ENCODE measurements at regions not wholly inside any gene's neighbourhood (a gene's known extent, or its start where the extent isn't known, plus 50 kb on each side); places are given as distances from the start of the nearest gene placed in this dataset.

- H3K4me3 ChIP-seq (ENCODE audit: low read length) = no peak overlapping the region
- no peaks in the 10 kb centered on the region for H3K9me3 ChIP-seq (replicated peaks; ENCODE audit: insufficient read depth, low read length)
- H3K27ac ChIP-seq (ENCODE audit: low read length) = no peak overlapping the region
- H3K79me2 ChIP-seq (ENCODE audit: low read length) = no peaks in the 10 kb centered on the region
- no peak overlapping the region for H2AFZ ChIP-seq (ENCODE audit: low read length)
- no peak overlapping the region for H3K4me2 ChIP-seq (ENCODE audit: low read depth, low read length)
- H3K36me3 ChIP-seq (replicated peaks; ENCODE audit: insufficient read depth, low read length) = no peaks in the 10 kb centered on the region
- no peak for DNase-seq
- H3F3A ChIP-seq (ENCODE audit: insufficient read depth, low read length) = no peaks in the 10 kb centered on the region
- H3K4me1 ChIP-seq (ENCODE audit: low read length) = no peaks in the 10 kb centered on the region
- no peaks in the 10 kb centered on the region for H3K27me3 ChIP-seq (replicated peaks; ENCODE audit: insufficient read depth, low read length)
- TF ChIP-seq, protein P1, sequence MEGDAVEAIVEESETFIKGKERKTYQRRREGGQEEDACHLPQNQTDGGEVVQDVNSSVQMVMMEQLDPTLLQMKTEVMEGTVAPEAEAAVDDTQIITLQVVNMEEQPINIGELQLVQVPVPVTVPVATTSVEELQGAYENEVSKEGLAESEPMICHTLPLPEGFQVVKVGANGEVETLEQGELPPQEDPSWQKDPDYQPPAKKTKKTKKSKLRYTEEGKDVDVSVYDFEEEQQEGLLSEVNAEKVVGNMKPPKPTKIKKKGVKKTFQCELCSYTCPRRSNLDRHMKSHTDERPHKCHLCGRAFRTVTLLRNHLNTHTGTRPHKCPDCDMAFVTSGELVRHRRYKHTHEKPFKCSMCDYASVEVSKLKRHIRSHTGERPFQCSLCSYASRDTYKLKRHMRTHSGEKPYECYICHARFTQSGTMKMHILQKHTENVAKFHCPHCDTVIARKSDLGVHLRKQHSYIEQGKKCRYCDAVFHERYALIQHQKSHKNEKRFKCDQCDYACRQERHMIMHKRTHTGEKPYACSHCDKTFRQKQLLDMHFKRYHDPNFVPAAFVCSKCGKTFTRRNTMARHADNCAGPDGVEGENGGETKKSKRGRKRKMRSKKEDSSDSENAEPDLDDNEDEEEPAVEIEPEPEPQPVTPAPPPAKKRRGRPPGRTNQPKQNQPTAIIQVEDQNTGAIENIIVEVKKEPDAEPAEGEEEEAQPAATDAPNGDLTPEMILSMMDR (IDR thresholded peaks at IDR 0.05; ENCODE audit: low read length) = no peak
- TF ChIP-seq EZH2 (optimal IDR thresholded peaks at IDR 0.05; ENCODE audit: low read depth, low read length) (no peak), EZH2phosphoT487 (IDR thresholded peaks at IDR 0.05; ENCODE audit: low read length) (no peak)
- no peaks in the 10 kb centered on the region for H4K20me1 ChIP-seq (ENCODE audit: insufficient read depth, low read length)
- no peak overlapping the region for H3K9ac ChIP-seq (ENCODE audit: low read length)
- H3K9me2 ChIP-seq (replicated peaks; ENCODE audit: insufficient read depth, low read length) = no peaks in the 10 kb centered on the region
Measured at GRCh38 chr2:195289081-195289480, 367.9 kb upstream of the SLC39A10 start.

- Histone ChIP-seq H3K4me1 (ENCODE audit: low read length) (no peaks in the 10 kb centered on the region), H3K9me2 (replicated peaks; ENCODE audit: insufficient read depth, low read length) (no peaks in the 10 kb centered on the region), H4K20me1 (ENCODE audit: insufficient read depth, low read length) (no peaks in the 10 kb centered on the region), H3K27me3 (replicated peaks; ENCODE audit: insufficient read depth, low read length) (no peaks in the 10 kb centered on the region), H3K9ac (ENCODE audit: low read length) (no peak overlapping the region), H3K36me3 (replicated peaks; ENCODE audit: insufficient read depth, low read length) (no peaks in the 10 kb centered on the region), H2AFZ (ENCODE audit: low read length) (no peak overlapping the region), H3K4me3 (ENCODE audit: low read length) (no peak overlapping the region), H3F3A (ENCODE audit: insufficient read depth, low read length) (no peaks in the 10 kb centered on the region), H3K27ac (ENCODE audit: low read length) (no peak overlapping the region), H3K4me2 (ENCODE audit: low read depth, low read length) (no peak overlapping the region), H3K9me3 (replicated peaks; ENCODE audit: insufficient read depth, low read length) (no peaks in the 10 kb centered on the region), H3K79me2 (ENCODE audit: low read length) (no peaks in the 10 kb centered on the region)
- DNase-seq = no peak
- TF ChIP-seq, protein P1 (IDR thresholded peaks at IDR 0.05; ENCODE audit: low read length) = no peak
- TF ChIP-seq EZH2 (optimal IDR thresholded peaks at IDR 0.05; ENCODE audit: low read depth, low read length) (no peak), EZH2phosphoT487 (IDR thresholded peaks at IDR 0.05; ENCODE audit: low read length) (no peak)
Measured at GRCh38 chr2:195279840-195280427, 377.1 kb upstream of the SLC39A10 start.

DNA sequence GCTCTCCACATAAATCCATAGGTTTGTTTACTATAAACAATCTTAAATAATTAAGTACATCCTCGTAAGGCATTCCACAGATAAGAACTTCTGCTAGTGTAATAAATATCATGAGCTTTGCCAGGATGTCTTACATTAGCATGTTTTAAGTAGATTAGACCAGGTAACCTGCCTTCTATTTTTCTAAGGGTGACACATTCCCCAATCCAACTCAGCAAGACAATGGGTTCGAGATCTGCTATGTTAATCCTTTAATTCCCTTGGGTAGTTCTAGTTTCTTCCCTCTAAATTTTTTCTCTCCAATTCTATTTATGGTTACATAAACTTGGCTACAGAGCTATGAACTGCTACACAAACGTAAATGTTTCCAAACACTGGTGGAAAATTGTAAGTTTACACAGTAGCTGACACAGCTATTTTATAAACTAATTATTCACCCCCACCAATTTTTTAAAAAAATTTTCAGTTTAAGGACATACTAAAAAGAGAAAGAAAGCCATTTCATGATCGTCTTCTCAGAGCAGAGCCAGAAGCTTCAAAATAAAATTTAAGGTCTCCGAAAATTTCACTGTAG lies 386.5 kb upstream of the SLC39A10 start:
- Histone ChIP-seq H3K4me1 (ENCODE audit: low read length) (no peaks in the 10 kb centered on the region), H3K9ac (ENCODE audit: low read length) (no peak overlapping the region), H3K27ac (ENCODE audit: low read length) (no peak overlapping the region), H3K4me3 (ENCODE audit: low read length) (no peak overlapping the region), H3F3A (ENCODE audit: insufficient read depth, low read length) (no peaks in the 10 kb centered on the region), H3K9me2 (replicated peaks; ENCODE audit: insufficient read depth, low read length) (no peaks in the 10 kb centered on the region), H3K79me2 (ENCODE audit: low read length) (no peaks in the 10 kb centered on the region), H3K9me3 (replicated peaks; ENCODE audit: insufficient read depth, low read length) (no peaks in the 10 kb centered on the region), H3K36me3 (replicated peaks; ENCODE audit: insufficient read depth, low read length) (no peaks in the 10 kb centered on the region), H2AFZ (ENCODE audit: low read length) (no peak overlapping the region), H3K4me2 (ENCODE audit: low read depth, low read length) (no peak overlapping the region), H3K27me3 (replicated peaks; ENCODE audit: insufficient read depth, low read length) (no peaks in the 10 kb centered on the region), H4K20me1 (ENCODE audit: insufficient read depth, low read length) (no peaks in the 10 kb centered on the region)
- no peak for DNase-seq
- TF ChIP-seq EZH2 (optimal IDR thresholded peaks at IDR 0.05; ENCODE audit: low read depth, low read length) (no peak), EZH2phosphoT487 (IDR thresholded peaks at IDR 0.05; ENCODE audit: low read length) (no peak)
- TF ChIP-seq, protein P1 (IDR thresholded peaks at IDR 0.05; ENCODE audit: low read length) = no peak
